VCaP (cell line): ENCODE measurements at regions not wholly inside any gene's neighbourhood (a gene's known extent, or its start where the extent isn't known, plus 50 kb on each side); places are given as distances from the start of the nearest gene placed in this dataset.

Experiments
- H3K27ac ChIP-seq: fragments of 450-650 bp; 2 replicates; pipeline ENCODE4 v1.5.1; 2017
- TF ChIP-seq, protein P1 (sequence below): fragments of 450-650 bp; conservative IDR thresholded peaks from 2 replicates; pipeline ENCODE4 v1.5.1; 2017; ENCODE audit warnings: mild to moderate bottlenecking, moderate library complexity

DNA sequence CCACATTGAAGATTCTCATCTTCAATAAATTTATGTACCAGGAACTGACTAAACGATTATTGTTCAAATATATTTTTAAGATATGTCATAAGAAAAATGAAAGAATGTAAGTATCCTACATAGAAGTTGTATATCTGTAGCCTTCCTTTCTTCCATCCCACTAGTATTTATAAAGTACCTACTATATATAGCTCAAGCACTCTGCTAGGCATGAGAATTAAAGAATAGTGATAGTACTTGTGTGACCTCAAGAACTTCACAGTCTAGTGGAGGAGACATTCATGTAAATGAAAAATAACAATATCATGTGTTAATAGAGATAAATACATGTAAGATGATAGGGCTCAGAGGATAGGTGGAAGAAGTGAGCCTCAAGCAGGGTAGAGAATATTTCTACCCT, 201.0 kb upstream of the HMHB1 start:
- TF ChIP-seq, protein P1, sequence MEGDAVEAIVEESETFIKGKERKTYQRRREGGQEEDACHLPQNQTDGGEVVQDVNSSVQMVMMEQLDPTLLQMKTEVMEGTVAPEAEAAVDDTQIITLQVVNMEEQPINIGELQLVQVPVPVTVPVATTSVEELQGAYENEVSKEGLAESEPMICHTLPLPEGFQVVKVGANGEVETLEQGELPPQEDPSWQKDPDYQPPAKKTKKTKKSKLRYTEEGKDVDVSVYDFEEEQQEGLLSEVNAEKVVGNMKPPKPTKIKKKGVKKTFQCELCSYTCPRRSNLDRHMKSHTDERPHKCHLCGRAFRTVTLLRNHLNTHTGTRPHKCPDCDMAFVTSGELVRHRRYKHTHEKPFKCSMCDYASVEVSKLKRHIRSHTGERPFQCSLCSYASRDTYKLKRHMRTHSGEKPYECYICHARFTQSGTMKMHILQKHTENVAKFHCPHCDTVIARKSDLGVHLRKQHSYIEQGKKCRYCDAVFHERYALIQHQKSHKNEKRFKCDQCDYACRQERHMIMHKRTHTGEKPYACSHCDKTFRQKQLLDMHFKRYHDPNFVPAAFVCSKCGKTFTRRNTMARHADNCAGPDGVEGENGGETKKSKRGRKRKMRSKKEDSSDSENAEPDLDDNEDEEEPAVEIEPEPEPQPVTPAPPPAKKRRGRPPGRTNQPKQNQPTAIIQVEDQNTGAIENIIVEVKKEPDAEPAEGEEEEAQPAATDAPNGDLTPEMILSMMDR, result no peak
- H3K27ac ChIP-seq, result no peak overlapping the region

DNA sequence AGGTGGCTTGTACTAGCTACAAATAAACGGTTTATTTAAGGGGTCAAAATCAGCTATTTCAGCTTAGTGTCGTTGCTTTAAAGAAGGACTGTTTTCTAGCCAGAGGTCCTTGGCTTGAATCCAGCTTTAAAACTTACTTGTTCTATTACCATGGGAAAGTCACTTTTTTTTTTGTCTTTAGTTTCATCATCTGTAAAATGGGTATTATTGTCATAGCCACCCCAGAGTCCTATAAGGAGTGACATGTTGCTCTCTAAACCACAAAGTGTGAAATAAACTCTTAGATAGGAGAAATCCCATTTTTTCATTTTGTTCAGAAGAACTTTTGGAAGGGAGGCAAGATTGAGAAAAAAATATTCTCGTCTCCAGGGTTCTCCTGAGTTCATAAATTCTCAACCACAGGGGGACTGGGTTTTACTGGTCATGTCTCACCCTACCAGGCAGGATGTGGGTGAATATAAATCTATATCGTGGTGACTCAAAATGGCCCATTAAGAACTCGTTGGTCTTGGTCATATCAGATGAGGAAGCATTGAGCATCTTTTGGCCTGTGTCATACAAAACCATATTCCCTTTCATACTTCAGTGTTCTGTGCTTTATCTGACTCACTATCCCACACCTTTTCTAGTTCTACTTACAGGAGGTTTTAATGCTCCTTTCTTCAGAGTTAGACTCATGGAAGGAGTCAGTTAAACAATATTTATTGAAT, 202.7 kb upstream of the NR3C1 start:
- TF ChIP-seq, protein P1, result no peak
- H3K27ac ChIP-seq, result no peak overlapping the region

DNA sequence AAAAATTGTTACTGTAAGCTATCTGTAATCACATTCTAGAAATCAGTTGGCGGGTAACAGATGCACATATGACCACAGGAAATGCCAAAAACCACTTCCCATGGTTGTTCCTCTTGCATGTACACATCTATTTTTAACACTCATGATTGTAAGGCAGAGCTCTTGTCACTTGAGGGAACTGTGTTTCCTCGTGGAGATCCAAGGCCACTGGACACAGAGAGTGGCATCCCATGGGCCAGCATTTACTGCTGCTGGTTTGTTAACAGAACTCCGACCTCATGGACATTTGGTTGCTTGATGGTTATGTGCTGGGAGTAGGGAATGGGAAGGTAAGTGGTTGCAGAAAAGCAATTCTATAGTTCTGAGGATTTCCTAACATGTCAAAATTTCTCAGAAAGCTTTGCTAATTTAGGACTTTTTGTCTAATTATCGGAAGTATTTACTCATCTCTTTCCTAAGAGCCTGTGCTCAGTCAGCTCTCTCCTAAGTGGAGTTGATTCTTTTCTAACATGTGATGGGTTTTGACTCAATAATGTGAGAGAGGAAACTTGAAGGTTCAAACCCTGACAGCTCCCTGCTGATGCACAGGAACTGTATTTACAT, 202.0 kb upstream of the NR3C1 start:
- TF ChIP-seq, protein P1, result no peak
- H3K27ac ChIP-seq, result no peak overlapping the region

DNA sequence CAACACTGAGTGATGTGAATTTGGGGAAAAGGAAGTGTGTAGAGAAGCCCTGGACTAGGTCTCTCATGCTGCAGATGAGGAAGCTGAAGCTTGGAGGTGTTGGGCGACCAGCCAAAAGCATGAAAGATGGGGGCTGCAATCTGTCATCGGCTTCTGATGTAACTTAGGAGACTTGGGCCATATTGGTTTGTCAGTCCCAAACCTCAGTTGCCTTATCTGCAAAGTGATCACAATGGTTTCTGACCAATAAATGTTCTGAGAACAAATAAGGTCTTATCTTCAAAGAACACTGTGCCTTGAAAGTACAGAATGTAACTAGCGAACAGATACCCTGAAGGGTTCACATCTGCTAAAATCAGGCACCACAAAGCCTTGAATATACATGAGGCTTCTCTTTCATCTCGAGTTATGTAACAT, 198.4 kb upstream of the NR3C1 start:
- H3K27ac ChIP-seq, result no peak overlapping the region
- TF ChIP-seq, protein P1, result no peak

DNA sequence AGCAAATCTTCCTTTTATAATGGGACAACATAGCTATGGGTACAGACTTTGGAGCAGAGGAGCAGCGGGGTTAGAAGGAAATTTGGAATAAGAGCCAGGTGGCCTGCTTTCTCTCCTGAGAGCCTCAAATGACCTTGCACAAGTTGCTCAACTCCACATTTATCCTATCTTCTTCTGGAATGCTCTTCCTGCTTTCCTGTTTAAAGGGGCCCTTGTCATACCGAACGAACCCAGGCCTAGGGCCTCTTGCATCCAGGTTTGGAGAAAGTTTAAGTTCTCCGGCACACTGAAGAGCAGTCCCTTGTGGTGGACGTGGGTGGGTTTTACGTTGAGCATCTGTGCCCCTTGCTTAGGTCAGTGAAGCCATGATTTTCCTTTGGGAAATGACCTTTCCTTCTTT, 197.9 kb upstream of the NR3C1 start:
- TF ChIP-seq, protein P1, result no peak
- H3K27ac ChIP-seq, result no peak overlapping the region

DNA sequence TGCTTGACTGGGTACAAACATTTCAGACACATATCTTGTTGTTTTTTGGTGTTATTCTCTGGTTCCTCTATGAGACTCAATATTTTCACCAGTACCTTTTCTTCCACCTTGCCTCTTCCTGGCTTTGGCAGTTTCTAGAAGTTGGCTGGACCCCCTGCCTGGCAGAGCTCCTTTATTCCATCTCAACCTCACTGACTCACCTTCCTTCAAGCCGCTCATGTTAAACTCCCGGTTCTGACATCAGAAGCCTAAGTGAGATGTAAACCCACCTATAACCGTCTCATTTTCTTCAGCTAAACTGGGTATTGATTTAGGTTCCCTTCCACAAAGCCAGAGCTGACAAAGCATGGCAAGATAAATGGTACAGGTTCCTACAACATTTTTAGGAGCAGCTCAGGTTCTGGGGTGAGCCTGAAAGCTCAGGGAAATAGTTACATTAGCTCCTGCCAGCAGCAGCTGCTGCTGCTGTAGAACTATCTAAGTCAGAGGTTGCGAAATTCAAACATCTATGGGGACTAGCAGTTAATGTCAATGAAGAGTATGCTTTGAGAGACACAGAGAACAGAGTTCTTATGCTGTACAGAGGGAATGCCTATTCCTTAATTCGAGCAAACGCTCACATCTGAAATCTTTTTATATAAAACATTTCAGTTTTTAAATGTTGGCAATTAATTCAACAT, 197.1 kb upstream of the NR3C1 start:
- TF ChIP-seq, protein P1, result no peak
- H3K27ac ChIP-seq, result no peak overlapping the region

DNA sequence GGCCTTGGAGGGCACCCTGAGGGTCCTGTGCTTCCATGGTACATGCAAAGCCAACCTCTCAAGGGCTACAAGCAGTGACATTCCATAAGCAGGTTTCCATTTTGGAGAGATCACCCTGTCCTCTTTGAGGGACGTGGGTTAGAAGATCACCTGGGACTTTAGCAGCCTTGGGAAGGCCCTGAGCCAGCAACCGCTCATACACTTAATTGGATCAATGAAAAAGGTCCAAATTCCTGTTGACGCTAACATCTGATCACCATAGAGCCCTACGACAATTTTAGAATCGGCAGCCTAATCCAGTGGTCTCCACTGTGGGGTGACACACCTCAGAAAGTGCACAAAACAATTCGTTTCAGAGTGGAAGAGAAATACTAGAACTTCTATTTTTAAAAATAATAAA, 196.0 kb upstream of the NR3C1 start:
- no peak overlapping the region for H3K27ac ChIP-seq
- TF ChIP-seq, protein P1, result no peak
